Ovary (tissue), 7 donors: ENCODE measurements at regions not wholly inside any gene's neighbourhood (a gene's known extent, or its start where the extent isn't known, plus 50 kb on each side); places are given as distances from the start of the nearest gene placed in this dataset.

Experiments
- DNase-seq, 5 donors: peaks; one replicate each; pipeline ENCODE4 v3.0.0-alpha.2; 2019 to 2020
- H3K27ac ChIP-seq, 2 donors: fragments of 200-600 bp; one replicate each; pipeline versions ENCODE4 v1.5.1 to v1.8.0; 2019 to 2022
- H3K27me3 ChIP-seq: fragments of 200-600 bp; one replicate; pipeline ENCODE4 v1.8.0; 2022
- H3K36me3 ChIP-seq: fragments of 200-600 bp; sonication (generic); one replicate; pipeline ENCODE4 v1.5.1; 2019
- H3K4me1 ChIP-seq: one replicate; pipeline ENCODE4 v1.8.1; 2013; ENCODE audit warnings: mild to moderate bottlenecking, moderate library complexity; ENCODE audit not compliant: insufficient read depth
- H3K4me3 ChIP-seq: fragments of 200-600 bp; sonication (generic); one replicate; pipeline ENCODE4 v1.5.1; 2017
- H3K9me3 ChIP-seq, 2 donors: fragments of 200-600 bp in 1 of 2; sonication (generic) in 1 of 2; one replicate each; pipeline versions ENCODE4 v1.5.1 to v1.8.1; 2013 to 2019; ENCODE audit warnings: mild to moderate bottlenecking in 1 of 2, moderate library complexity in 1 of 2
- CTCF ChIP-seq, 3 donors: fragments of 450-650 bp in 2 of 3; fragments of 200-600 bp in 1 of 3; IDR thresholded peaks; one replicate each; pipeline versions ENCODE4 v1.5.1 to v1.8.0; 2016 to 2022; ENCODE audit warnings: antibody characterized with exemption in 3 of 3, mild to moderate bottlenecking in 1 of 3
- EP300 ChIP-seq: sonication (generic); formaldehyde crosslinking; IDR thresholded peaks from one replicate; pipeline ENCODE4 v1.6.1; 2017; ENCODE audit warnings: antibody characterized with exemption
- POLR2A ChIP-seq: fragments of 450-650 bp; IDR thresholded peaks from one replicate; pipeline ENCODE4 v1.6.1; 2017; ENCODE audit warnings: antibody characterized with exemption, mild to moderate bottlenecking, moderate library complexity
- WGBS, 3 donors: extraction: QIAGEN DNeasy Blood & Tissue Kit in 1 of 3; methylation state at CpG; one replicate each; pipeline versions ENCODE4 v1.1.5 to v1.1.7; 2013 to 2017; 5-methylcytosine and 5-hydroxymethylcytosine counted together
- intact Hi-C, 4 donors: fragments of 100-400 bp; cut with DNase I; formaldehyde crosslinking; loops; one replicate each; pipeline versions ENCODE4 v1.11.0 to v1.15.1; 2022 to 2023
- donor health status: DM: no; HTN: no; CAD: no; lungs with moderate emphysema.
- donor health status: DM: no; HTN: no; CAD: no.
- donor health status: Bipolar disorder and iron deficiency.
- donor health status: DM: no; HTN: no; CAD: no.
- donor health status: DM: yes; HTN: yes; CAD: no.

- H3K36me3 ChIP-seq = no peaks in the 10 kb centered on the region
- no peak for DNase-seq
- H3K27ac ChIP-seq = no peak overlapping the region
- no peak overlapping the region for H3K4me3 ChIP-seq
- WGBS, 3 donors = 86 to 91% (median 90%) methylated on average over 12 of the region's 12 CpGs
- TF ChIP-seq POLR2A = no peak
- TF ChIP-seq CTCF (IDR thresholded peaks at IDR 0.05) = no peak
- no peak for TF ChIP-seq EP300
- H3K9me3 ChIP-seq = no peaks in the 10 kb centered on the region
- no peaks in the 10 kb centered on the region for H3K27me3 ChIP-seq
- no peaks in the 10 kb centered on the region for H3K4me1 ChIP-seq
- intact Hi-C loops = no loop called here
Observed at GRCh38 chr5:124841829-124842712, 95.6 kb upstream of the ZNF608 start.

- Histone ChIP-seq H3K4me1 (no peaks in the 10 kb centered on the region), H3K36me3 (no peaks in the 10 kb centered on the region), H3K9me3 (no peaks in the 10 kb centered on the region), H3K4me3 (no peak overlapping the region), H3K27ac (no peak overlapping the region), H3K27me3 (no peaks in the 10 kb centered on the region)
- no peak for DNase-seq
- no peak for TF ChIP-seq POLR2A
- no peak for TF ChIP-seq CTCF (IDR thresholded peaks at IDR 0.05)
- TF ChIP-seq EP300 = no peak
- 95% methylated on average over 10 of the region's 10 CpGs for WGBS, 3 donors
- intact Hi-C loops = no loop called here
Observed at GRCh38 chr5:124842725-124843595, 96.5 kb upstream of the ZNF608 start.

- no peaks in the 10 kb centered on the region for H3K9me3 ChIP-seq
- no peak for DNase-seq
- H3K27me3 ChIP-seq = no peaks in the 10 kb centered on the region
- H3K4me1 ChIP-seq = no peaks in the 10 kb centered on the region
- no peak overlapping the region for H3K27ac ChIP-seq
- no peak for TF ChIP-seq EP300
- no peak for TF ChIP-seq CTCF (IDR thresholded peaks at IDR 0.05)
- TF ChIP-seq POLR2A = no peak
- intact Hi-C loops = no loop called here
- WGBS, 3 donors = 73 to 84% (median 75%) methylated on average over 4 of the region's 4 CpGs
- H3K4me3 ChIP-seq = no peak overlapping the region
- H3K36me3 ChIP-seq = no peaks in the 10 kb centered on the region
Observed at GRCh38 chr5:124843596-124843899, 97.1 kb upstream of the ZNF608 start.

GRCh38 chr5:124844371-124844920 lies 98.0 kb upstream of the ZNF608 start:
- Histone ChIP-seq H3K27me3 (no peaks in the 10 kb centered on the region), H3K4me3 (no peak overlapping the region), H3K36me3 (no peaks in the 10 kb centered on the region), H3K9me3 (no peaks in the 10 kb centered on the region), H3K4me1 (no peaks in the 10 kb centered on the region), H3K27ac (no peak overlapping the region)
- intact Hi-C loops = no loop called here
- 88 to 94% (median 90%) methylated on average over 9 of the region's 9 CpGs for WGBS, 3 donors
- TF ChIP-seq POLR2A (no peak), EP300 (no peak), CTCF (IDR thresholded peaks at IDR 0.05) (no peak)
- no peak for DNase-seq
